Prostate gland (tissue), 2 donors: ENCODE measurements at regions not wholly inside any gene's neighbourhood (a gene's known extent, or its start where the extent isn't known, plus 50 kb on each side); places are given as distances from the start of the nearest gene placed in this dataset.

Experiments
- POLR2A ChIP-seq: fragments of 450-650 bp; IDR thresholded peaks from one replicate; pipeline ENCODE4 v1.6.1; 2016; ENCODE audit warnings: antibody characterized with exemption, mild to moderate bottlenecking
- POLR2AphosphoS5 ChIP-seq: sonication (generic); formaldehyde crosslinking; IDR thresholded peaks from one replicate; pipeline ENCODE4 v1.6.1; 2017; ENCODE audit warnings: antibody characterized with exemption
- TF ChIP-seq, protein P1 (sequence below), 4 experiments: fragments of 200-600 bp in 2 of 4; fragments of 450-650 bp in 2 of 4; sonication (generic) in 2 of 4; IDR thresholded peaks; 1 replicate in 3 of 4; 2 replicates in 1 of 4; pipeline ENCODE4 v1.5.1; 2016 to 2019; ENCODE audit warnings: antibody characterized with exemption in 4 of 4, mild to moderate bottlenecking in 2 of 4, moderate library complexity in 2 of 4

DNA sequence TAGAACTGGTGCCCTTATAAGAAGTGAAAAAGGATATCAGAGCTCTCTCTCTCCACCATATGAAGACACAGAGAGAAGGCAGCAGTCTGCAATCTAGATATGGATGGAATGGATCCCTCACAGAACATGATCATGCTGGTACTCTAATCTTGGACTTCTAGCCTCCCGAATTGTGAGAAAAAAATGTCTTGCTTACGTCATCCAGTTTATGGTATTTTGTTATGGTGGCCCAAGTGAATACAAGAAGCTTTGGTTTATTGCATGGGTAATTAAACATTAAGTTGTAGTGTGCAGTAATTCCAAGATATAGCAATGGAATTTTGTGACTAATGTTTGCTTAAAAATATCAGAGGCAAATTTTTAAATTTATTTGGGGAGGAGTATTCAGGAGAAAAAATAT lies 1667.4 kb upstream of the SLC39A10 start:
- TF ChIP-seq, protein P1, sequence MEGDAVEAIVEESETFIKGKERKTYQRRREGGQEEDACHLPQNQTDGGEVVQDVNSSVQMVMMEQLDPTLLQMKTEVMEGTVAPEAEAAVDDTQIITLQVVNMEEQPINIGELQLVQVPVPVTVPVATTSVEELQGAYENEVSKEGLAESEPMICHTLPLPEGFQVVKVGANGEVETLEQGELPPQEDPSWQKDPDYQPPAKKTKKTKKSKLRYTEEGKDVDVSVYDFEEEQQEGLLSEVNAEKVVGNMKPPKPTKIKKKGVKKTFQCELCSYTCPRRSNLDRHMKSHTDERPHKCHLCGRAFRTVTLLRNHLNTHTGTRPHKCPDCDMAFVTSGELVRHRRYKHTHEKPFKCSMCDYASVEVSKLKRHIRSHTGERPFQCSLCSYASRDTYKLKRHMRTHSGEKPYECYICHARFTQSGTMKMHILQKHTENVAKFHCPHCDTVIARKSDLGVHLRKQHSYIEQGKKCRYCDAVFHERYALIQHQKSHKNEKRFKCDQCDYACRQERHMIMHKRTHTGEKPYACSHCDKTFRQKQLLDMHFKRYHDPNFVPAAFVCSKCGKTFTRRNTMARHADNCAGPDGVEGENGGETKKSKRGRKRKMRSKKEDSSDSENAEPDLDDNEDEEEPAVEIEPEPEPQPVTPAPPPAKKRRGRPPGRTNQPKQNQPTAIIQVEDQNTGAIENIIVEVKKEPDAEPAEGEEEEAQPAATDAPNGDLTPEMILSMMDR (IDR thresholded peaks at IDR 0.05) = no peak
- TF ChIP-seq POLR2A = no peak
- TF ChIP-seq POLR2AphosphoS5 = no peak
